ENCODE measurements at regions not wholly inside any gene's neighbourhood (a gene's known extent, or its start where the extent isn't known, plus 50 kb on each side); places are given as distances from the start of the nearest gene placed in this dataset.

- TF ChIP-seq POLR2A (IDR thresholded peaks at IDR 0.05): no peak
- TF ChIP-seq, protein P1, sequence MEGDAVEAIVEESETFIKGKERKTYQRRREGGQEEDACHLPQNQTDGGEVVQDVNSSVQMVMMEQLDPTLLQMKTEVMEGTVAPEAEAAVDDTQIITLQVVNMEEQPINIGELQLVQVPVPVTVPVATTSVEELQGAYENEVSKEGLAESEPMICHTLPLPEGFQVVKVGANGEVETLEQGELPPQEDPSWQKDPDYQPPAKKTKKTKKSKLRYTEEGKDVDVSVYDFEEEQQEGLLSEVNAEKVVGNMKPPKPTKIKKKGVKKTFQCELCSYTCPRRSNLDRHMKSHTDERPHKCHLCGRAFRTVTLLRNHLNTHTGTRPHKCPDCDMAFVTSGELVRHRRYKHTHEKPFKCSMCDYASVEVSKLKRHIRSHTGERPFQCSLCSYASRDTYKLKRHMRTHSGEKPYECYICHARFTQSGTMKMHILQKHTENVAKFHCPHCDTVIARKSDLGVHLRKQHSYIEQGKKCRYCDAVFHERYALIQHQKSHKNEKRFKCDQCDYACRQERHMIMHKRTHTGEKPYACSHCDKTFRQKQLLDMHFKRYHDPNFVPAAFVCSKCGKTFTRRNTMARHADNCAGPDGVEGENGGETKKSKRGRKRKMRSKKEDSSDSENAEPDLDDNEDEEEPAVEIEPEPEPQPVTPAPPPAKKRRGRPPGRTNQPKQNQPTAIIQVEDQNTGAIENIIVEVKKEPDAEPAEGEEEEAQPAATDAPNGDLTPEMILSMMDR (IDR thresholded peaks at IDR 0.05): no peak
Measured at GRCh38 chr2:129334696-129335410, 644.6 kb upstream of the RAB6C start.
